GM12891 (cell line): ENCODE measurements at regions not wholly inside any gene's neighbourhood (a gene's known extent, or its start where the extent isn't known, plus 50 kb on each side); places are given as distances from the start of the nearest gene placed in this dataset.

Source experiments
- PAX5 ChIP-seq: IDR thresholded peaks from 2 replicates; pipeline ENCODE4 v1.6.1; 2011; ENCODE audit warnings: low read length, moderate library complexity, mild to moderate bottlenecking; ENCODE audit not compliant: insufficient read depth, severe bottlenecking
- POLR2A ChIP-seq: IDR thresholded peaks from 2 replicates; pipeline ENCODE4 v1.6.1; 2011; ENCODE audit warnings: low read depth, low read length, control low read depth
- POLR2AphosphoS5 ChIP-seq: IDR thresholded peaks from 2 replicates; pipeline ENCODE4 v1.6.1; 2011; ENCODE audit warnings: low read depth, low read length, control low read depth
- SPI1 ChIP-seq: IDR thresholded peaks from 2 replicates; pipeline ENCODE4 v1.6.1; 2011; ENCODE audit warnings: low read depth, low read length, control low read depth
- TAF1 ChIP-seq: IDR thresholded peaks from 2 replicates; pipeline ENCODE4 v1.6.1; 2011; ENCODE audit warnings: low read depth, low read length, control low read depth

- TF ChIP-seq POLR2AphosphoS5, result no peak
- TF ChIP-seq POLR2A, result no peak
- TF ChIP-seq TAF1, result no peak
- TF ChIP-seq PAX5, result no peak
- no peak for TF ChIP-seq SPI1
Observed at GRCh38 chr16:35564889-35565288, 2105.5 kb downstream of the TP53TG3F start.
